ENCODE measurements at regions not wholly inside any gene's neighbourhood (a gene's known extent, or its start where the extent isn't known, plus 50 kb on each side); places are given as distances from the start of the nearest gene placed in this dataset.

DNA sequence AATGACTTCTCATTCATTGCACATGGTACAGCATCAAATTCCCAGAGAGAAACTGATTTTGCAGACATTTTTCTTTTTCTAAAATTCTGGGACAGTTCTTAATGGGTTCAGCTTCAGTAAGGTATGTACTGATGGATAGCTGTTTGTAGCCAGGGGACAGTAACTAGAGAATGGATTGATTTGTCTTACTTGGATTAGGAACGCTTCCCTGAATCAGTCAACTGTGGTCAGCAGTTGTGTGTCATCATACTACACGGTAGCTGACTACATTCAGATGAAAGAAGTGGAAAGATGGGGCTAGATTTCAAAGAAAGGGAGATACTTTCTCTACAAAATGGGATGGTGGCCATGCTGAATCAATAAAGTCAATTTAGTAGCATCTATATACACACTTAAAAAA lies 431.4 kb downstream of the GRB14 start:
- Histone ChIP-seq H3K4me3 (ENCODE audit: low read length in 2 of 2) (no peak overlapping the region), H3K18ac (ENCODE audit: low read length) (no peak overlapping the region), H2BK12ac (ENCODE audit: low read length) (no peak overlapping the region), H3K27ac (replicated peaks; ENCODE audit: low read length) (no peak overlapping the region), H2BK15ac (ENCODE audit: low read length) (no peak overlapping the region), H4K8ac (ENCODE audit: low read depth, low read length) (no peak overlapping the region), H4K91ac (ENCODE audit: low read depth, low read length, poor library complexity) (no peak overlapping the region), H3K36me3 (replicated peaks in 1 of 2; ENCODE audit: control insufficient read depth in 2 of 2, insufficient read depth in 2 of 2, low read length in 2 of 2) (peaks cover 0 to 2% of the 10 kb centered on the region in 2 donors), H3K23ac (ENCODE audit: low read depth, low read length, poor library complexity) (no peak overlapping the region), H3K14ac (ENCODE audit: low read length) (no peak overlapping the region), H3K4me1 (ENCODE audit: control insufficient read depth in 2 of 2, insufficient read depth in 1 of 2, low read depth in 1 of 2, low read length in 2 of 2) (peaks cover 0 to 1% of the 10 kb centered on the region in 2 donors), H3K9me3 (replicated peaks in 1 of 2; ENCODE audit: control insufficient read depth in 2 of 2, insufficient read depth in 1 of 2, low read depth in 1 of 2, low read length in 2 of 2) (peaks cover 1 to 2% of the 10 kb centered on the region in 2 donors), H2AK5ac (ENCODE audit: low read depth, low read length) (no peak overlapping the region), H2BK120ac (ENCODE audit: low read depth, low read length) (no peak overlapping the region), H3K9ac (ENCODE audit: low read depth, low read length, poor library complexity) (no peak overlapping the region), H3K4me2 (ENCODE audit: insufficient read depth, low read length, poor library complexity, severe bottlenecking) (no peak overlapping the region), H2AFZ (ENCODE audit: low read length) (no peak overlapping the region), H2BK5ac (ENCODE audit: low read length) (no peak overlapping the region), H3K4ac (ENCODE audit: low read length) (no peak overlapping the region), H3K79me1 (ENCODE audit: low read depth, low read length) (no peaks in the 10 kb centered on the region), H3K27me3 (ENCODE audit: control insufficient read depth in 3 of 3, insufficient read depth in 3 of 3, low read depth in 1 of 3, low read length in 3 of 3) (no peaks in the 10 kb centered on the region)
- no CpG with 5 or more reads among the region's 2 CpGs for WGBS, 2 donors (ENCODE audit: extremely low coverage in 2 of 2, insufficient read length in 2 of 2, insufficient replicate concordance in 1 of 2)
- DNase-seq (ENCODE audit: low spot score), result no peak

DNA sequence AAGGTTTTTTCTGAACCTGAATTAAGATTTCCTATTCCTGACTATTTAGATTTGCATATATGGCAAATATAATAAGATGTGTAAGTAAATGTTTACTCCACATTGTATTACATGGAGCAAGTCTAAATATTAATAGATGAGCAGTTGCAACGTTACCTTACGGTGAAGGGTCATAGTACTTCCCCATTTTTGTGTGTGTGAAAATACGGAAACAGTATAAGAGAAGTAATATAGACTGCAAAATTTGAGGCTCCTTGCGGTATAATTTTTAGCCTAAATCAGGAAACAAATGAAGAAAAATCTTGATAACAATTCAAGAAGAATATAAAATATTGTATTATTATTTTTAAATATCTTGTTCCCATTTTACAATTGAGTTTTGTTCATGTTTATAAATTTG lies 434.2 kb downstream of the GRB14 start:
- no peak overlapping the region for H2AK5ac ChIP-seq (ENCODE audit: low read depth, low read length)
- H3K36me3 ChIP-seq (replicated peaks in 1 of 2; ENCODE audit: control insufficient read depth in 2 of 2, insufficient read depth in 2 of 2, low read length in 2 of 2), result peaks cover 0 to 2% of the 10 kb centered on the region in 2 donors
- peaks cover 0 to 6% of the 10 kb centered on the region in 2 donors for H3K4me1 ChIP-seq (ENCODE audit: control insufficient read depth in 2 of 2, insufficient read depth in 1 of 2, low read depth in 1 of 2, low read length in 2 of 2)
- WGBS, 2 donors (ENCODE audit: extremely low coverage in 2 of 2, insufficient read length in 2 of 2, insufficient replicate concordance in 1 of 2), result no CpG with 5 or more reads among the region's 4 CpGs
- H3K9ac ChIP-seq (ENCODE audit: low read depth, low read length, poor library complexity), result no peak overlapping the region
- H3K27ac ChIP-seq (replicated peaks; ENCODE audit: low read length), result no peak overlapping the region
- H3K9me3 ChIP-seq (replicated peaks in 1 of 2; ENCODE audit: control insufficient read depth in 2 of 2, insufficient read depth in 1 of 2, low read depth in 1 of 2, low read length in 2 of 2), result peaks cover 1 to 2% of the 10 kb centered on the region in 2 donors
- H3K23ac ChIP-seq (ENCODE audit: low read depth, low read length, poor library complexity), result no peak overlapping the region
- no peak overlapping the region for H3K4me2 ChIP-seq (ENCODE audit: insufficient read depth, low read length, poor library complexity, severe bottlenecking)
- no peak overlapping the region for H2BK5ac ChIP-seq (ENCODE audit: low read length)
- no peak overlapping the region for H3K4me3 ChIP-seq (ENCODE audit: low read length in 2 of 2)
- DNase-seq (ENCODE audit: low spot score), result no peak
- no peaks in the 10 kb centered on the region for H3K27me3 ChIP-seq (ENCODE audit: control insufficient read depth in 3 of 3, insufficient read depth in 3 of 3, low read depth in 1 of 3, low read length in 3 of 3)
- H3K14ac ChIP-seq (ENCODE audit: low read length), result no peak overlapping the region
- H4K8ac ChIP-seq (ENCODE audit: low read depth, low read length), result no peak overlapping the region
- no peaks in the 10 kb centered on the region for H3K79me1 ChIP-seq (ENCODE audit: low read depth, low read length)
- H2BK12ac ChIP-seq (ENCODE audit: low read length), result no peak overlapping the region
- no peak overlapping the region for H2AFZ ChIP-seq (ENCODE audit: low read length)
- H3K4ac ChIP-seq (ENCODE audit: low read length), result no peak overlapping the region
- H2BK15ac ChIP-seq (ENCODE audit: low read length), result no peak overlapping the region
- no peak overlapping the region for H4K91ac ChIP-seq (ENCODE audit: low read depth, low read length, poor library complexity)
- H2BK120ac ChIP-seq (ENCODE audit: low read depth, low read length), result no peak overlapping the region
- H3K18ac ChIP-seq (ENCODE audit: low read length), result no peak overlapping the region

DNA sequence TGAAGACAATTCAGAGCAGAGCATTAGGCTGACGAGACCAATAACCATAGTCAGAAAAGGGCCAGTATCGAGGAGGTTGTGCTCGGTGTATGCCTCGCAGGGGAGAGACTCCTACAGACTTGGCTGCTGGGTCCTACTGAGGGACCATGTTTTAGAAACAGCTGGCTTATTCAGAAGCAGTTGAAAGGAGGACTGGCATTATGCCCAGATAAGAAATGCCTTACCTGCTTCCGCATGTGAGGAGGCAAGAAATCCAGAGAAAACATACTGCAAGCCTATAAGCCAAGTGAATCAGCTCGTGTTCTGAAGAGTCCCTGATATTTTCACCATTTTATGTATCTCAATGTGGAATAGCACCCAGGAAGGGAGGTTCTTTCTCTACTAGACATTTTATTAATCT lies 434.7 kb downstream of the GRB14 start:
- no peak overlapping the region for H2BK120ac ChIP-seq (ENCODE audit: low read depth, low read length)
- H3K27me3 ChIP-seq (ENCODE audit: control insufficient read depth in 3 of 3, insufficient read depth in 3 of 3, low read depth in 1 of 3, low read length in 3 of 3), result no peaks in the 10 kb centered on the region
- no peak overlapping the region for H4K8ac ChIP-seq (ENCODE audit: low read depth, low read length)
- WGBS, 2 donors (ENCODE audit: extremely low coverage in 2 of 2, insufficient read length in 2 of 2, insufficient replicate concordance in 1 of 2), result no CpG with 5 or more reads among the region's 6 CpGs
- H2AFZ ChIP-seq (ENCODE audit: low read length), result no peak overlapping the region
- H3K9me3 ChIP-seq (replicated peaks in 1 of 2; ENCODE audit: control insufficient read depth in 2 of 2, insufficient read depth in 1 of 2, low read depth in 1 of 2, low read length in 2 of 2), result peaks cover 1 to 2% of the 10 kb centered on the region in 2 donors
- no peak overlapping the region for H3K4ac ChIP-seq (ENCODE audit: low read length)
- no peak overlapping the region for H2BK12ac ChIP-seq (ENCODE audit: low read length)
- H3K79me1 ChIP-seq (ENCODE audit: low read depth, low read length), result no peaks in the 10 kb centered on the region
- no peak overlapping the region for H3K27ac ChIP-seq (replicated peaks; ENCODE audit: low read length)
- no peak for DNase-seq (ENCODE audit: low spot score)
- H2BK15ac ChIP-seq (ENCODE audit: low read length), result no peak overlapping the region
- no peak overlapping the region for H2BK5ac ChIP-seq (ENCODE audit: low read length)
- H3K18ac ChIP-seq (ENCODE audit: low read length), result no peak overlapping the region
- H2AK5ac ChIP-seq (ENCODE audit: low read depth, low read length), result no peak overlapping the region
- no peak overlapping the region for H3K4me3 ChIP-seq (ENCODE audit: low read length in 2 of 2)
- H3K36me3 ChIP-seq (replicated peaks in 1 of 2; ENCODE audit: control insufficient read depth in 2 of 2, insufficient read depth in 2 of 2, low read length in 2 of 2), result peaks cover 0 to 2% of the 10 kb centered on the region in 2 donors
- no peak overlapping the region for H4K91ac ChIP-seq (ENCODE audit: low read depth, low read length, poor library complexity)
- H3K14ac ChIP-seq (ENCODE audit: low read length), result no peak overlapping the region
- H3K4me2 ChIP-seq (ENCODE audit: insufficient read depth, low read length, poor library complexity, severe bottlenecking), result no peak overlapping the region
- peaks cover 0 to 9% of the 10 kb centered on the region in 2 donors for H3K4me1 ChIP-seq (ENCODE audit: control insufficient read depth in 2 of 2, insufficient read depth in 1 of 2, low read depth in 1 of 2, low read length in 2 of 2)
- no peak overlapping the region for H3K9ac ChIP-seq (ENCODE audit: low read depth, low read length, poor library complexity)
- H3K23ac ChIP-seq (ENCODE audit: low read depth, low read length, poor library complexity), result no peak overlapping the region

DNA sequence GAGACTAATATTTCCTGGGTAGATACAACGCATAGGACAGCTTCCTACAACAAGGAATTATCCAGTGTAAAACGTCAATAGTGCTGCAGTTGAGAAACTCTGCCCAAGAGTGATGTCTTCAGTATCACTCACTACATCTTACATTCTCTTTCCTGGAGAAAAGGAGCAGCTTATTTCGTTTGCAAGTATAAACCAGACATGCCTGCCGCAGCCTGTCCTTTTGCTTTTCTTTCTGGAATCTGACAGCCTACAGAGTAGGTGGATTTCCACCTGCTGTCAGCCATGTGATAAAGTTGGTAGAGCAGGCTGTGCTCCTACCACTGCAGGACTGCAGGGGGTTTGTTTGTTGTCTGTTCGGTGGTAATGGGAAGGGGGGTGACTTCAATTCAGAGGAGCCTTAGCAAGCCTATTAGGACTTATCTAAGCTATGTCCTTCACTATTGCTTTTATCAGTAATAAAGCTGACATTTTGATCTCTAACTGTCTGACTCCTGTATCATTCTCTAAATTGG lies 439.1 kb downstream of the GRB14 start:
- Histone ChIP-seq H2BK12ac (ENCODE audit: low read length) (no peak overlapping the region), H3K27me3 (ENCODE audit: control insufficient read depth in 3 of 3, insufficient read depth in 3 of 3, low read depth in 1 of 3, low read length in 3 of 3) (no peaks in the 10 kb centered on the region), H3K4me3 (ENCODE audit: low read length in 2 of 2) (no peak overlapping the region), H3K23ac (ENCODE audit: low read depth, low read length, poor library complexity) (no peak overlapping the region), H3K79me1 (ENCODE audit: low read depth, low read length) (no peaks in the 10 kb centered on the region), H3K9ac (ENCODE audit: low read depth, low read length, poor library complexity) (no peak overlapping the region), H2BK15ac (ENCODE audit: low read length) (no peak overlapping the region), H3K36me3 (replicated peaks in 1 of 2; ENCODE audit: control insufficient read depth in 2 of 2, insufficient read depth in 2 of 2, low read length in 2 of 2) (no peaks in the 10 kb centered on the region), H3K4me1 (ENCODE audit: control insufficient read depth in 2 of 2, insufficient read depth in 1 of 2, low read depth in 1 of 2, low read length in 2 of 2) (peaks cover 0 to 8% of the 10 kb centered on the region in 2 donors), H2AK5ac (ENCODE audit: low read depth, low read length) (no peak overlapping the region), H3K18ac (ENCODE audit: low read length) (no peak overlapping the region), H3K4ac (ENCODE audit: low read length) (no peak overlapping the region), H2BK5ac (ENCODE audit: low read length) (no peak overlapping the region), H4K8ac (ENCODE audit: low read depth, low read length) (no peak overlapping the region), H3K14ac (ENCODE audit: low read length) (no peak overlapping the region), H2BK120ac (ENCODE audit: low read depth, low read length) (no peak overlapping the region), H3K4me2 (ENCODE audit: insufficient read depth, low read length, poor library complexity, severe bottlenecking) (no peak overlapping the region), H3K27ac (replicated peaks; ENCODE audit: low read length) (no peak overlapping the region), H3K9me3 (replicated peaks in 1 of 2; ENCODE audit: control insufficient read depth in 2 of 2, insufficient read depth in 1 of 2, low read depth in 1 of 2, low read length in 2 of 2) (no peaks in the 10 kb centered on the region), H2AFZ (ENCODE audit: low read length) (peak overlapping the region; percentile 12), H4K91ac (ENCODE audit: low read depth, low read length, poor library complexity) (no peak overlapping the region)
- DNase-seq (ENCODE audit: low spot score), result no peak
- no CpG with 5 or more reads among the region's 5 CpGs for WGBS, 2 donors (ENCODE audit: extremely low coverage in 2 of 2, insufficient read length in 2 of 2, insufficient replicate concordance in 1 of 2)

All from neuronal stem cell (in vitro differentiated cells).